Lower lobe of right lung (tissue), 2 donors: ENCODE measurements at regions not wholly inside any gene's neighbourhood (a gene's known extent, or its start where the extent isn't known, plus 50 kb on each side); places are given as distances from the start of the nearest gene placed in this dataset.
A peak's percentile ranks its signal among the peaks of the same experiment; 100 is the strongest.

ENCODE experiments used
- ATAC-seq, 2 donors: fragments of 200-7000 bp; cut with Tn5 transposase; one replicate each; pipeline ENCODE4 v1.9.1; 2020 to 2022; ENCODE audit warnings: mild to moderate bottlenecking in 2 of 2, moderate library complexity in 2 of 2
- DNase-seq: peaks from one replicate; pipeline ENCODE4 v3.0.0-alpha.2; 2020
- H3K27ac ChIP-seq: fragments of 200-600 bp; one replicate; pipeline ENCODE4 v1.8.0; 2022
- H3K27me3 ChIP-seq: fragments of 200-600 bp; one replicate; pipeline ENCODE4 v1.8.0; 2022; ENCODE audit warnings: low read depth
- H3K36me3 ChIP-seq: fragments of 200-600 bp; one replicate; pipeline ENCODE4 v1.8.0; 2022; ENCODE audit warnings: mild to moderate bottlenecking
- H3K4me1 ChIP-seq: fragments of 200-600 bp; one replicate; pipeline ENCODE4 v1.8.0; 2022
- H3K4me3 ChIP-seq: fragments of 200-600 bp; one replicate; pipeline ENCODE4 v1.8.0; 2022; ENCODE audit warnings: mild to moderate bottlenecking
- H3K9me3 ChIP-seq: fragments of 200-600 bp; one replicate; pipeline ENCODE4 v1.8.0; 2022
- CTCF ChIP-seq: fragments of 200-600 bp; IDR thresholded peaks from one replicate; pipeline ENCODE4 v1.8.0; 2022; ENCODE audit warnings: antibody characterized with exemption, mild to moderate bottlenecking
- intact Hi-C: fragments of 100-400 bp; cut with DNase I; formaldehyde crosslinking; loops from one replicate; pipeline ENCODE4 v1.11.0; 2022
- donor health status: DM: no; HTN: yes; CAD: no; lungs with severe emphysema.

- no peak for ATAC-seq
- no peak for TF ChIP-seq CTCF
- Histone ChIP-seq H3K9me3 (no peaks in the 10 kb centered on the region), H3K4me3 (no peak overlapping the region), H3K36me3 (no peaks in the 10 kb centered on the region), H3K4me1 (no peaks in the 10 kb centered on the region), H3K27me3 (no peaks in the 10 kb centered on the region), H3K27ac (no peak overlapping the region)
- DNase-seq = no peak
- intact Hi-C loops = no loop called here
Observed at GRCh38 chr4:124879195-124879594, 166.7 kb upstream of the ANKRD50 start.

GRCh38 chr4:124874172-124874450 lies 161.6 kb upstream of the ANKRD50 start:
- Histone ChIP-seq H3K4me3 (no peak overlapping the region), H3K27me3 (no peaks in the 10 kb centered on the region), H3K9me3 (no peaks in the 10 kb centered on the region), H3K27ac (no peak overlapping the region), H3K4me1 (no peaks in the 10 kb centered on the region), H3K36me3 (no peaks in the 10 kb centered on the region)
- no peak for ATAC-seq
- no peak for DNase-seq
- intact Hi-C loops = no loop called here
- no peak for TF ChIP-seq CTCF

- H3K9me3 ChIP-seq = no peaks in the 10 kb centered on the region
- intact Hi-C loops = no loop called here
- H3K36me3 ChIP-seq = no peaks in the 10 kb centered on the region
- no peaks in the 10 kb centered on the region for H3K27me3 ChIP-seq
- no peak for DNase-seq
- H3K4me3 ChIP-seq = no peak overlapping the region
- no peak for ATAC-seq
- no peak overlapping the region for H3K27ac ChIP-seq
- H3K4me1 ChIP-seq = no peaks in the 10 kb centered on the region
- TF ChIP-seq CTCF = no peak
Observed at GRCh38 chr4:124873361-124874171, 161.0 kb upstream of the ANKRD50 start.

GRCh38 chr4:124872659-124873058 lies 160.1 kb upstream of the ANKRD50 start:
- Histone ChIP-seq H3K4me3 (no peak overlapping the region), H3K4me1 (no peaks in the 10 kb centered on the region), H3K27me3 (no peaks in the 10 kb centered on the region), H3K36me3 (no peaks in the 10 kb centered on the region), H3K27ac (no peak overlapping the region), H3K9me3 (no peaks in the 10 kb centered on the region)
- ATAC-seq = no peak
- no peak for DNase-seq
- intact Hi-C loops = no loop called here
- no peak for TF ChIP-seq CTCF

- Histone ChIP-seq H3K27me3 (no peaks in the 10 kb centered on the region), H3K4me1 (no peaks in the 10 kb centered on the region), H3K4me3 (no peak overlapping the region), H3K36me3 (no peaks in the 10 kb centered on the region), H3K27ac (no peak overlapping the region), H3K9me3 (no peaks in the 10 kb centered on the region)
- peak in 1 of 2 donors; percentile 83 for ATAC-seq
- TF ChIP-seq CTCF = no peak
- DNase-seq = no peak
- intact Hi-C loops = no loop called here
Observed at GRCh38 chr4:124869961-124870495, 157.5 kb upstream of the ANKRD50 start.
